H9 (cell line): ENCODE measurements at regions not wholly inside any gene's neighbourhood (a gene's known extent, or its start where the extent isn't known, plus 50 kb on each side); places are given as distances from the start of the nearest gene placed in this dataset.

Source experiments
- DNase-seq: peaks from one replicate; pipeline ENCODE4 v3.0.0-alpha.2; 2017
- H2AFZ ChIP-seq: one replicate; pipeline ENCODE4 v1.6.1; 2013; ENCODE audit warnings: mild to moderate bottlenecking, low read length, control low read depth, moderate library complexity
- H2AK5ac ChIP-seq: 2 replicates; pipeline ENCODE4 v1.6.1; 2013; ENCODE audit warnings: low read length, control low read depth, mixed read lengths; ENCODE audit not compliant: insufficient read length
- H2BK120ac ChIP-seq: one replicate; pipeline ENCODE4 v1.6.1; 2013; ENCODE audit warnings: low read depth, mild to moderate bottlenecking, low read length, control low read depth, inconsistent platforms; ENCODE audit not compliant: poor library complexity, severe bottlenecking
- H2BK12ac ChIP-seq: 2 replicates; pipeline ENCODE4 v1.6.1; 2013; ENCODE audit warnings: low read length, control low read depth, mixed read lengths, low read depth; ENCODE audit not compliant: insufficient read length
- H2BK15ac ChIP-seq: 2 replicates; pipeline ENCODE4 v1.6.1; 2013; ENCODE audit warnings: low read depth, low read length, control low read depth
- H2BK20ac ChIP-seq: one replicate; pipeline ENCODE4 v1.6.1; 2013; ENCODE audit warnings: low read depth, mild to moderate bottlenecking, low read length, control low read depth, inconsistent platforms; ENCODE audit not compliant: poor library complexity, severe bottlenecking
- H2BK5ac ChIP-seq: 2 replicates; pipeline ENCODE4 v1.6.1; 2013; ENCODE audit warnings: low read length, control low read depth, mixed read lengths; ENCODE audit not compliant: insufficient read length
- H3K14ac ChIP-seq: 2 replicates; pipeline ENCODE4 v1.6.1; 2013; ENCODE audit warnings: low read length, control low read depth; ENCODE audit not compliant: insufficient read depth
- H3K18ac ChIP-seq: 2 replicates; pipeline ENCODE4 v1.6.1; 2013; ENCODE audit warnings: low read depth, mild to moderate bottlenecking, mixed read lengths, low read length, control low read depth; ENCODE audit not compliant: insufficient read length
- H3K23ac ChIP-seq: 2 replicates; pipeline ENCODE4 v1.6.1; 2013; ENCODE audit warnings: low read length, control low read depth, mixed read lengths, low read depth; ENCODE audit not compliant: insufficient read length
- H3K23me2 ChIP-seq: 2 replicates; pipeline ENCODE4 v1.6.1; 2013; ENCODE audit warnings: low read depth, mild to moderate bottlenecking, mixed read lengths, low read length, control low read depth; ENCODE audit not compliant: insufficient read length, poor library complexity, severe bottlenecking
- H3K27ac ChIP-seq: 2 replicates; pipeline ENCODE4 v1.5.1; 2013; ENCODE audit warnings: low read length, control low read depth, mixed read lengths, low read depth; ENCODE audit not compliant: insufficient read length
- H3K27me3 ChIP-seq: 2 replicates; pipeline ENCODE4 v1.6.1; 2013; ENCODE audit warnings: low read length, control low read depth, inconsistent platforms; ENCODE audit not compliant: insufficient read depth
- H3K4ac ChIP-seq: 2 replicates; pipeline ENCODE4 v1.6.1; 2013; ENCODE audit warnings: low read depth, mild to moderate bottlenecking, control low read depth, inconsistent platforms, low read length, moderate library complexity
- H3K4me1 ChIP-seq: 2 replicates; pipeline ENCODE4 v1.6.1; 2013; ENCODE audit warnings: low read length, control low read depth, inconsistent platforms; ENCODE audit not compliant: insufficient read depth
- H3K4me2 ChIP-seq: 2 replicates; pipeline ENCODE4 v1.6.1; 2013; ENCODE audit warnings: low read length, control low read depth, mixed read lengths; ENCODE audit not compliant: insufficient read length, insufficient read depth
- H3K56ac ChIP-seq: 2 replicates; pipeline ENCODE4 v1.6.1; 2013; ENCODE audit warnings: low read depth, mild to moderate bottlenecking, mixed read lengths, low read length, control low read depth; ENCODE audit not compliant: insufficient read length
- H3K79me1 ChIP-seq: 2 replicates; pipeline ENCODE4 v1.6.1; 2013; ENCODE audit warnings: low read depth, mild to moderate bottlenecking, moderate library complexity, low read length, control low read depth, inconsistent platforms; ENCODE audit not compliant: insufficient read depth, poor library complexity, severe bottlenecking
- H3K79me2 ChIP-seq: 2 replicates; pipeline ENCODE4 v1.6.1; 2013; ENCODE audit warnings: low read length, control low read depth, inconsistent platforms; ENCODE audit not compliant: insufficient read depth
- H3K9ac ChIP-seq: 2 replicates; pipeline ENCODE4 v1.6.1; 2013; ENCODE audit warnings: low read length, control low read depth, mixed read lengths; ENCODE audit not compliant: insufficient read length; ENCODE audit errors: extremely low read depth
- H3K9me3 ChIP-seq: one replicate; pipeline ENCODE4 v1.6.1; 2013; ENCODE audit warnings: low read depth, low read length, inconsistent platforms; ENCODE audit not compliant: control insufficient read depth
- H3T11ph ChIP-seq: one replicate; pipeline ENCODE4 v1.6.1; 2013; ENCODE audit warnings: mild to moderate bottlenecking, low read length, control low read depth, inconsistent platforms
- H4K20me1 ChIP-seq: one replicate; pipeline ENCODE4 v1.6.1; 2013; ENCODE audit not compliant: control insufficient read depth, insufficient read length, insufficient read depth
- H4K5ac ChIP-seq: 2 replicates; pipeline ENCODE4 v1.6.1; 2013; ENCODE audit warnings: low read depth, mild to moderate bottlenecking, mixed read lengths, low read length, control low read depth; ENCODE audit not compliant: insufficient read length
- H4K8ac ChIP-seq: replicated peaks from 2 replicates; pipeline ENCODE4 v1.6.1; 2013; ENCODE audit warnings: low read length, control low read depth, mixed read lengths, low read depth; ENCODE audit not compliant: insufficient read length
- H4K91ac ChIP-seq: 2 replicates; pipeline ENCODE4 v1.6.1; 2013; ENCODE audit warnings: low read depth, mild to moderate bottlenecking, moderate library complexity, mixed read lengths, low read length, control low read depth; ENCODE audit not compliant: insufficient read length
- H3K27ac Mint-ChIP-seq, 3 experiments: 2 replicates in 2 of 3; 3 replicates in 1 of 3; pipeline ENCODE4 v1.8.0; 2020 to 2021; ENCODE audit warnings: mixed read lengths in 3 of 3, mild to moderate bottlenecking in 1 of 3, moderate library complexity in 1 of 3
- H3K27me3 Mint-ChIP-seq: 2 replicates; pipeline ENCODE4 v1.8.0; 2021; ENCODE audit warnings: low read depth, mild to moderate bottlenecking, moderate library complexity, mixed read lengths
- H3K36me3 Mint-ChIP-seq, 3 experiments: 2 replicates in 2 of 3; 3 replicates in 1 of 3; pipeline ENCODE4 v1.8.0; 2020 to 2021; ENCODE audit warnings: low read depth in 3 of 3, mixed read lengths in 3 of 3; ENCODE audit not compliant: insufficient read depth in 1 of 3
- H3K4me1 Mint-ChIP-seq, 2 experiments: 2 replicates each; pipeline ENCODE4 v1.8.0; 2020; ENCODE audit warnings: mixed read lengths in 2 of 2
- H3K4me3 Mint-ChIP-seq, 2 experiments: 2 replicates in 1 of 2; 3 replicates in 1 of 2; pipeline ENCODE4 v1.8.0; 2020 to 2021; ENCODE audit warnings: mild to moderate bottlenecking in 2 of 2, mixed read lengths in 2 of 2, moderate library complexity in 1 of 2
- H3K9me3 Mint-ChIP-seq, 2 experiments: 2 replicates in 1 of 2; 3 replicates in 1 of 2; pipeline ENCODE4 v1.8.0; 2020; ENCODE audit warnings: mild to moderate bottlenecking in 2 of 2, mixed read lengths in 2 of 2, moderate library complexity in 1 of 2
- WGBS: extraction: QIAGEN DNeasy Blood & Tissue Kit; methylation state at CpG from one replicate; pipeline ENCODE4 v1.1.7; 2013; ENCODE audit warnings: missing lambda C conversion rate, low lambda C conversion rate, mixed read lengths; ENCODE audit not compliant: insufficient read length; ENCODE audit errors: extremely low coverage; 5-methylcytosine and 5-hydroxymethylcytosine counted together
- TF ChIP-seq, protein P1 (sequence below): fragments of 200-600 bp; sonication (generic); conservative IDR thresholded peaks from 3 replicates; pipeline ENCODE4 v1.8.0; 2021; ENCODE audit warnings: antibody characterized with exemption, mild to moderate bottlenecking

DNA sequence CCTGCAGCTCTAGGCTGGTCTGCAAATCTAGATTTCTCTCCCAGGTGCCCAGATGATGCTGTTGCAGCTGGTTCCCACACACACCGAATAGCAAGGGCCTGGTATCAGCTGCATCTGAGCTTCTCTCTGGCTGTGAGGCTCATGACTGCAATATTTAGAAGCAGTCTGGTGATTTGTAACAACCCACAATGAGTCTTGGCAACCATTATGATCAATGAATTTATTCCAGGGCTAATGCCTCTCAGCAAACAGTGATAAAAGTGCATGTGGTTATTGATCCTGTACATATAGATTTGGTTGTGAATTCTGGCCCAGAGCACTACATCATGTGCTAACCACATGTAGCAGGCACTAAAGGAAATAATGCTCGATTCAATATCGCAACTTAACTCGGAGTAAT is 114.3 kb downstream of the ASCL4 start:
- Mint-ChIP-seq H3K4me1 (peaks cover 2 to 3% of the 10 kb centered on the region in 2 experiments; a peak in 2 of 4 replicates), H3K27ac (no peak overlapping the region), H3K27me3 (peaks cover 4% of the 10 kb centered on the region; the same call in 1 of the 2 replicates), H3K9me3 (no peaks in the 10 kb centered on the region), H3K36me3 (no peaks in the 10 kb centered on the region), H3K4me3 (no peak overlapping the region)
- H2BK5ac ChIP-seq = no peak overlapping the region
- no peak overlapping the region for H2AK5ac ChIP-seq
- no peak overlapping the region for H3K9ac ChIP-seq
- TF ChIP-seq, protein P1, sequence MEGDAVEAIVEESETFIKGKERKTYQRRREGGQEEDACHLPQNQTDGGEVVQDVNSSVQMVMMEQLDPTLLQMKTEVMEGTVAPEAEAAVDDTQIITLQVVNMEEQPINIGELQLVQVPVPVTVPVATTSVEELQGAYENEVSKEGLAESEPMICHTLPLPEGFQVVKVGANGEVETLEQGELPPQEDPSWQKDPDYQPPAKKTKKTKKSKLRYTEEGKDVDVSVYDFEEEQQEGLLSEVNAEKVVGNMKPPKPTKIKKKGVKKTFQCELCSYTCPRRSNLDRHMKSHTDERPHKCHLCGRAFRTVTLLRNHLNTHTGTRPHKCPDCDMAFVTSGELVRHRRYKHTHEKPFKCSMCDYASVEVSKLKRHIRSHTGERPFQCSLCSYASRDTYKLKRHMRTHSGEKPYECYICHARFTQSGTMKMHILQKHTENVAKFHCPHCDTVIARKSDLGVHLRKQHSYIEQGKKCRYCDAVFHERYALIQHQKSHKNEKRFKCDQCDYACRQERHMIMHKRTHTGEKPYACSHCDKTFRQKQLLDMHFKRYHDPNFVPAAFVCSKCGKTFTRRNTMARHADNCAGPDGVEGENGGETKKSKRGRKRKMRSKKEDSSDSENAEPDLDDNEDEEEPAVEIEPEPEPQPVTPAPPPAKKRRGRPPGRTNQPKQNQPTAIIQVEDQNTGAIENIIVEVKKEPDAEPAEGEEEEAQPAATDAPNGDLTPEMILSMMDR = no peak
- no peak overlapping the region for H3K27ac ChIP-seq
- H3K9me3 ChIP-seq = no peaks in the 10 kb centered on the region
- no peak overlapping the region for H3K4ac ChIP-seq
- H3K79me1 ChIP-seq = no peaks in the 10 kb centered on the region
- no peak overlapping the region for H3K14ac ChIP-seq
- H3K4me2 ChIP-seq = no peak overlapping the region
- no peaks in the 10 kb centered on the region for H3K23me2 ChIP-seq
- no peak overlapping the region for H2BK120ac ChIP-seq
- WGBS = no CpG with 5 or more reads among the region's 4 CpGs
- no peak overlapping the region for H2BK20ac ChIP-seq
- H3T11ph ChIP-seq = no peak overlapping the region
- no peak overlapping the region for H4K5ac ChIP-seq
- H4K20me1 ChIP-seq = no peaks in the 10 kb centered on the region
- H2AFZ ChIP-seq = no peak overlapping the region
- no peaks in the 10 kb centered on the region for H3K79me2 ChIP-seq
- no peak overlapping the region for H3K23ac ChIP-seq
- no peak for DNase-seq
- H3K18ac ChIP-seq = no peak overlapping the region
- no peak overlapping the region for H2BK15ac ChIP-seq
- no peaks in the 10 kb centered on the region for H3K4me1 ChIP-seq
- H4K91ac ChIP-seq = no peak overlapping the region
- no peak overlapping the region for H2BK12ac ChIP-seq
- H3K27me3 ChIP-seq = no peaks in the 10 kb centered on the region
- no peak overlapping the region for H4K8ac ChIP-seq
- H3K56ac ChIP-seq = no peak overlapping the region
